Loucy (cell line): ENCODE measurements at regions not wholly inside any gene's neighbourhood (a gene's known extent, or its start where the extent isn't known, plus 50 kb on each side); places are given as distances from the start of the nearest gene placed in this dataset.

Experiments used
- CTCF ChIP-seq: fragments of 200-600 bp; sonication (generic); conservative IDR thresholded peaks from 2 replicates; pipeline ENCODE4 v1.5.1; 2014; ENCODE audit warnings: mild to moderate bottlenecking, antibody characterized with exemption, low read length
- EZH2phosphoT487 ChIP-seq: fragments of 200-600 bp; IDR thresholded peaks from 2 replicates; pipeline ENCODE4 v1.6.1; 2018; ENCODE audit warnings: antibody characterized with exemption, mild to moderate bottlenecking, moderate library complexity, borderline replicate concordance

- TF ChIP-seq EZH2phosphoT487: no peak
- no peak for TF ChIP-seq CTCF
These were observed 1034.4 kb upstream of the KLHL29 start for GRCh38 chr2:22350621-22351020.
